Transverse colon (tissue), 3 donors: ENCODE measurements at regions not wholly inside any gene's neighbourhood (a gene's known extent, or its start where the extent isn't known, plus 50 kb on each side); places are given as distances from the start of the nearest gene placed in this dataset.

ENCODE experiments used
- EP300 ChIP-seq: sonication (generic); formaldehyde crosslinking; IDR thresholded peaks from one replicate; pipeline ENCODE4 v1.6.1; 2017; ENCODE audit warnings: antibody characterized with exemption, low read depth
- POLR2A ChIP-seq: fragments of 450-650 bp; IDR thresholded peaks from one replicate; pipeline ENCODE4 v1.6.1; 2016; ENCODE audit warnings: antibody characterized with exemption, mild to moderate bottlenecking, moderate library complexity
- TF ChIP-seq, protein P1 (sequence below), 5 experiments: fragments of 200-600 bp in 3 of 5; fragments of 450-650 bp in 2 of 5; sonication (generic) in 3 of 5; IDR thresholded peaks; 1 replicate in 2 of 5; 2 replicates in 3 of 5; pipeline ENCODE4 v1.5.1; 2016 to 2017; ENCODE audit warnings: antibody characterized with exemption in 5 of 5, inconsistent platforms in 3 of 5, mild to moderate bottlenecking in 2 of 5, moderate library complexity in 1 of 5

DNA sequence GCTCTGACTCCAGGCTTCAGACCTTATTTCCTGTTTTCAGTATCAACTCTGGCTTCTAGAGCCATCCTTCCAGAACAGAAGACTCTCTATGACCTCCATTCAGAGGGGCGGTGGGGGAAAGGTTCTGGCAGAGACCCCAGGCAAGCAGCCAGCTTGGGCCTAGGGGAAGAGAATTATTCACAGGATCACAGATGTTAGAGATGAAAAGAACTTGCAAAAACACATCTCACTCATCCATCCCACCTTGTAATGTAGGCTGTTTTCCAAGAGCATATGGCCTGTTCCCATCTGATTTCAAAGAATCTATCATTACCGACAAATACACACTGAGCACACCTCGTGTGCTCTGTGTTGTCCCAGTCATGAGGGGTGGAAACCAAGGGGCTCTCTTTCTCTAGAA is 131.9 kb downstream of the GRIN2B start:
- TF ChIP-seq, protein P1, sequence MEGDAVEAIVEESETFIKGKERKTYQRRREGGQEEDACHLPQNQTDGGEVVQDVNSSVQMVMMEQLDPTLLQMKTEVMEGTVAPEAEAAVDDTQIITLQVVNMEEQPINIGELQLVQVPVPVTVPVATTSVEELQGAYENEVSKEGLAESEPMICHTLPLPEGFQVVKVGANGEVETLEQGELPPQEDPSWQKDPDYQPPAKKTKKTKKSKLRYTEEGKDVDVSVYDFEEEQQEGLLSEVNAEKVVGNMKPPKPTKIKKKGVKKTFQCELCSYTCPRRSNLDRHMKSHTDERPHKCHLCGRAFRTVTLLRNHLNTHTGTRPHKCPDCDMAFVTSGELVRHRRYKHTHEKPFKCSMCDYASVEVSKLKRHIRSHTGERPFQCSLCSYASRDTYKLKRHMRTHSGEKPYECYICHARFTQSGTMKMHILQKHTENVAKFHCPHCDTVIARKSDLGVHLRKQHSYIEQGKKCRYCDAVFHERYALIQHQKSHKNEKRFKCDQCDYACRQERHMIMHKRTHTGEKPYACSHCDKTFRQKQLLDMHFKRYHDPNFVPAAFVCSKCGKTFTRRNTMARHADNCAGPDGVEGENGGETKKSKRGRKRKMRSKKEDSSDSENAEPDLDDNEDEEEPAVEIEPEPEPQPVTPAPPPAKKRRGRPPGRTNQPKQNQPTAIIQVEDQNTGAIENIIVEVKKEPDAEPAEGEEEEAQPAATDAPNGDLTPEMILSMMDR (IDR thresholded peaks at IDR 0.05) = no peak
- no peak for TF ChIP-seq POLR2A
- no peak for TF ChIP-seq EP300
